ENCODE measurements at regions not wholly inside any gene's neighbourhood (a gene's known extent, or its start where the extent isn't known, plus 50 kb on each side); places are given as distances from the start of the nearest gene placed in this dataset.
A peak's percentile ranks its signal among the peaks of the same experiment; 100 is the strongest.

- no peak for DNase-seq
Observed at GRCh38 chr7:156119771-156120170, 307.5 kb upstream of the SHH start.

GRCh38 chr7:156118248-156118645 lies 306.0 kb upstream of the SHH start:
- no peak for DNase-seq

GRCh38 chr7:156117542-156118247 lies 305.4 kb upstream of the SHH start:
- DNase-seq: no peak

- no peak for DNase-seq
Observed at GRCh38 chr7:156116514-156117215, 304.4 kb upstream of the SHH start.

GRCh38 chr7:156115582-156115981 lies 303.3 kb upstream of the SHH start:
- no peak for DNase-seq

- DNase-seq: no peak
Observed at GRCh38 chr7:156113731-156114130, 301.5 kb upstream of the SHH start.

GRCh38 chr7:156109988-156110387 lies 297.7 kb upstream of the SHH start:
- DNase-seq: no peak

GRCh38 chr7:156109076-156109475 lies 296.8 kb upstream of the SHH start:
- DNase-seq: no peak

- DNase-seq: no peak
Observed at GRCh38 chr7:156107957-156108356, 295.7 kb upstream of the SHH start.

- DNase-seq: no peak
Observed at GRCh38 chr7:156106107-156106426, 293.8 kb upstream of the SHH start.

- no peak for DNase-seq
Observed at GRCh38 chr7:156105337-156106106, 293.3 kb upstream of the SHH start.

- DNase-seq: no peak
Observed at GRCh38 chr7:156104501-156105336, 292.5 kb upstream of the SHH start.

GRCh38 chr7:156102267-156102666 lies 290.0 kb upstream of the SHH start:
- no peak for DNase-seq

GRCh38 chr7:156101355-156101754 lies 289.1 kb upstream of the SHH start:
- no peak for DNase-seq

- DNase-seq: no peak
Observed at GRCh38 chr7:156100086-156100485, 287.8 kb upstream of the SHH start.

GRCh38 chr7:156099085-156099484 lies 286.8 kb upstream of the SHH start:
- DNase-seq: no peak

- no peak for DNase-seq
Observed at GRCh38 chr7:156096771-156097538, 284.7 kb upstream of the SHH start.

- peak in 1 of 2 experiments; percentile 6 for DNase-seq
Observed at GRCh38 chr7:156095908-156096539, 283.8 kb upstream of the SHH start.

GRCh38 chr7:156094350-156095146 lies 282.3 kb upstream of the SHH start:
- DNase-seq: no peak

- no peak for DNase-seq
Observed at GRCh38 chr7:156092307-156092706, 280.0 kb upstream of the SHH start.

- no peak for DNase-seq
Observed at GRCh38 chr7:156091519-156092080, 279.3 kb upstream of the SHH start.
